Duodenal mucosa (tissue), 2 donors: ENCODE measurements at regions not wholly inside any gene's neighbourhood (a gene's known extent, or its start where the extent isn't known, plus 50 kb on each side); places are given as distances from the start of the nearest gene placed in this dataset.

Source experiments
- H3K27ac ChIP-seq: one replicate; pipeline ENCODE4 v1.7.0; 2013; ENCODE audit warnings: low read depth, low read length
- H3K27me3 ChIP-seq, 2 donors: one replicate each; pipeline ENCODE4 v1.7.0; 2013; ENCODE audit warnings: low read length in 2 of 2, control low read depth in 1 of 2; ENCODE audit not compliant: insufficient read depth in 2 of 2, control insufficient read depth in 1 of 2
- H3K36me3 ChIP-seq, 2 donors: one replicate each; pipeline ENCODE4 v1.7.0; 2013; ENCODE audit warnings: low read length in 2 of 2, control low read depth in 1 of 2; ENCODE audit not compliant: insufficient read depth in 2 of 2, control insufficient read depth in 1 of 2
- H3K4me1 ChIP-seq, 2 donors: one replicate each; pipeline ENCODE4 v1.7.0; 2013; ENCODE audit warnings: low read length in 2 of 2, control low read depth in 1 of 2; ENCODE audit not compliant: insufficient read depth in 2 of 2, control insufficient read depth in 1 of 2
- H3K4me3 ChIP-seq, 2 donors: one replicate each; pipeline ENCODE4 v1.7.0; 2013; ENCODE audit warnings: low read length in 2 of 2, low read depth in 1 of 2
- H3K9ac ChIP-seq, 2 donors: one replicate each; pipeline ENCODE4 v1.7.0; 2013; ENCODE audit warnings: low read length in 2 of 2, low read depth in 1 of 2
- H3K9me3 ChIP-seq, 2 donors: one replicate each; pipeline ENCODE4 v1.7.0; 2013; ENCODE audit warnings: low read length in 2 of 2, control low read depth in 1 of 2; ENCODE audit not compliant: control insufficient read depth in 1 of 2

- Histone ChIP-seq H3K9ac (no peak overlapping the region), H3K27ac (no peak overlapping the region), H3K4me1 (peaks cover 0 to 22% of the 10 kb centered on the region in 2 donors), H3K27me3 (no peaks in the 10 kb centered on the region), H3K36me3 (no peaks in the 10 kb centered on the region), H3K4me3 (no peak overlapping the region), H3K9me3 (no peaks in the 10 kb centered on the region)
These were observed 259.1 kb upstream of the SALL1 start for GRCh38 chr16:51410125-51410524.

- Histone ChIP-seq H3K9ac (no peak overlapping the region), H3K4me1 (peaks cover 0 to 25% of the 10 kb centered on the region in 2 donors), H3K4me3 (no peak overlapping the region), H3K27me3 (no peaks in the 10 kb centered on the region), H3K36me3 (no peaks in the 10 kb centered on the region), H3K27ac (no peak overlapping the region), H3K9me3 (no peaks in the 10 kb centered on the region)
These were observed 258.1 kb upstream of the SALL1 start for GRCh38 chr16:51409001-51409675.

- H3K36me3 ChIP-seq: no peaks in the 10 kb centered on the region
- H3K27ac ChIP-seq: no peak overlapping the region
- no peak overlapping the region for H3K4me3 ChIP-seq
- H3K9me3 ChIP-seq: no peaks in the 10 kb centered on the region
- H3K4me1 ChIP-seq: peaks cover 0 to 32% of the 10 kb centered on the region in 2 donors
- H3K9ac ChIP-seq: no peak overlapping the region
- no peaks in the 10 kb centered on the region for H3K27me3 ChIP-seq
These were observed 257.3 kb upstream of the SALL1 start for GRCh38 chr16:51408357-51408756.

- Histone ChIP-seq H3K27ac (no peak overlapping the region), H3K27me3 (no peaks in the 10 kb centered on the region), H3K4me3 (no peak overlapping the region), H3K9me3 (no peaks in the 10 kb centered on the region), H3K36me3 (no peaks in the 10 kb centered on the region), H3K4me1 (peaks cover 0 to 36% of the 10 kb centered on the region in 2 donors), H3K9ac (no peak overlapping the region)
These were observed 256.9 kb upstream of the SALL1 start for GRCh38 chr16:51407921-51408320.

GRCh38 chr16:51407199-51407598 is 256.1 kb upstream of the SALL1 start:
- Histone ChIP-seq H3K9me3 (no peaks in the 10 kb centered on the region), H3K9ac (no peak overlapping the region), H3K36me3 (no peaks in the 10 kb centered on the region), H3K4me1 (peaks cover 0 to 42% of the 10 kb centered on the region in 2 donors), H3K27ac (no peak overlapping the region), H3K27me3 (no peaks in the 10 kb centered on the region), H3K4me3 (no peak overlapping the region)

GRCh38 chr16:51405361-51405760 is 254.3 kb upstream of the SALL1 start:
- Histone ChIP-seq H3K27me3 (no peaks in the 10 kb centered on the region), H3K27ac (no peak overlapping the region), H3K9me3 (peaks cover 0 to 4% of the 10 kb centered on the region in 2 donors), H3K4me1 (peaks cover 0 to 48% of the 10 kb centered on the region in 2 donors), H3K9ac (no peak overlapping the region), H3K36me3 (no peaks in the 10 kb centered on the region), H3K4me3 (no peak overlapping the region)

GRCh38 chr16:51404386-51404785 is 253.3 kb upstream of the SALL1 start:
- Histone ChIP-seq H3K27me3 (no peaks in the 10 kb centered on the region), H3K4me1 (peaks cover 0 to 50% of the 10 kb centered on the region in 2 donors), H3K27ac (no peak overlapping the region), H3K9ac (no peak overlapping the region), H3K9me3 (peaks cover 0 to 4% of the 10 kb centered on the region in 2 donors), H3K36me3 (no peaks in the 10 kb centered on the region), H3K4me3 (no peak overlapping the region)

- Histone ChIP-seq H3K9ac (no peak overlapping the region), H3K36me3 (no peaks in the 10 kb centered on the region), H3K27ac (no peak overlapping the region), H3K4me3 (no peak overlapping the region), H3K4me1 (peaks cover 0 to 37% of the 10 kb centered on the region in 2 donors), H3K9me3 (peaks cover 0 to 4% of the 10 kb centered on the region in 2 donors), H3K27me3 (no peaks in the 10 kb centered on the region)
These were observed 251.7 kb upstream of the SALL1 start for GRCh38 chr16:51402785-51403184.

- Histone ChIP-seq H3K9ac (no peak overlapping the region), H3K4me1 (peaks cover 0 to 32% of the 10 kb centered on the region in 2 donors), H3K9me3 (peaks cover 0 to 4% of the 10 kb centered on the region in 2 donors), H3K27me3 (no peaks in the 10 kb centered on the region), H3K4me3 (no peak overlapping the region), H3K36me3 (no peaks in the 10 kb centered on the region), H3K27ac (no peak overlapping the region)
These were observed 251.2 kb upstream of the SALL1 start for GRCh38 chr16:51402298-51402697.

GRCh38 chr16:51401673-51402072 is 250.6 kb upstream of the SALL1 start:
- H3K36me3 ChIP-seq: no peaks in the 10 kb centered on the region
- peaks cover 0 to 29% of the 10 kb centered on the region in 2 donors for H3K4me1 ChIP-seq
- no peak overlapping the region for H3K4me3 ChIP-seq
- H3K27me3 ChIP-seq: no peaks in the 10 kb centered on the region
- H3K9me3 ChIP-seq: peaks cover 0 to 4% of the 10 kb centered on the region in 2 donors
- H3K9ac ChIP-seq: no peak overlapping the region
- H3K27ac ChIP-seq: no peak overlapping the region
